GM21529 (cell line): ENCODE measurements at regions not wholly inside any gene's neighbourhood (a gene's known extent, or its start where the extent isn't known, plus 50 kb on each side); places are given as distances from the start of the nearest gene placed in this dataset.

Experiments used
- ATAC-seq: cut with Tn5 transposase; IDR thresholded peaks from one replicate; pipeline ENCODE4 v1.9.1; 2021; ENCODE audit not compliant: unreplicated experiment

DNA sequence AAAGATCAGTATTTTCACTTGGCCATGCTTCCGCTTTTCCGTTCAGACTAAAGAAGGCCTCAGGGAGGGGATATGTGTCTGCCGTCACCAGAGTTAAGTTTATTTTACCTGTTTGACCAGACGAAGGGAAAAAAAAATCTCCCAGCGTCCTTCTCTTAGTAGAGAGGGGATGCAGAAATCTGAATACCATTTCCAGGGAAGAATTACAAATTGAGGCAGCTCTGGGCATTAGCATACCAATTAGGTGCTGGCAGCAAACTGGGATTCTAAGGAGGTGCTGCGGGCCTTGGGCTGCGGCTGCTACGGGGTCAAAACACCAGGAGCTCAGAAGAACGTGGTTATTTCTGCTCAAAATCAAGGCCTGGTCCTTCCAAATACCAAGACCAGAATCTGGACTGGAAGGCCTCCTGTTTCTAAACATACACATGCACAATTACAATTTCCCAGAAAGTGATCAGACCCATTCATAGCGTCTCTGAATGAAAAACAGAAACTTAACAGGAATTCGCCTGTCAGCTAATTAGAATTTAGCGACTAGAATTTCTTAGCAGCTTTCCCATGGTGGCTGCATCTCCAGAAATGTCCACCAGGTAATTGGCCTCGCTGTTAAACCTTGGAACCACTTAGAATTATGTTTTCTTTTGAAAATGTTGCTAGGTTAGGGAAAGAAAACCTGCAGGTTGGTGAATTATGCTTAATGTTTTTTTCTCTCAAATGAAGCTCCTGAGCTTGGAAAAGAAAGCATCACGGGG lies 617.0 kb downstream of the VRK1 start:
- ATAC-seq = no peak

GRCh38 chr14:97414718-97415098 lies 617.5 kb downstream of the VRK1 start:
- no peak for ATAC-seq

DNA sequence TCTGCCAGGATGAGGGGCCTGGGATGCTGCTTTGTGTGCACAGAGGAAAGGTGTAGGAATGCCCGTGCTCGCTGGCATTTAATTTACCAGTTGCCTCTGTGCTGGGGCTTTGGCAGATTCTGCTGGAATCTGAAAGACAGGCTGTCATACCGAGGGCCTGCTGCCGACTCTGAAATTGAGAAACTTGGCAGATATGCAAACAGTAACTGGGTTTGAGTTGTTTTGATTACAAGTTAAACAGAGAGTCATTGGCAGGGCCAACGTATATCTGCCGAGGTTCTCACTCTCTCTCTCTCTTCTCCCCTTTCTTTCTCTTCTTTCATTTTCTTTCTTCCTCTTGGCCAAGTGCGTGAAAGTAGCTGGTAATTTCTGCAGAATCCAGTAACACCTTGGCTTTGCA lies 618.7 kb downstream of the VRK1 start:
- ATAC-seq = no peak

GRCh38 chr14:97416550-97416949 lies 619.4 kb downstream of the VRK1 start:
- ATAC-seq = no peak

DNA sequence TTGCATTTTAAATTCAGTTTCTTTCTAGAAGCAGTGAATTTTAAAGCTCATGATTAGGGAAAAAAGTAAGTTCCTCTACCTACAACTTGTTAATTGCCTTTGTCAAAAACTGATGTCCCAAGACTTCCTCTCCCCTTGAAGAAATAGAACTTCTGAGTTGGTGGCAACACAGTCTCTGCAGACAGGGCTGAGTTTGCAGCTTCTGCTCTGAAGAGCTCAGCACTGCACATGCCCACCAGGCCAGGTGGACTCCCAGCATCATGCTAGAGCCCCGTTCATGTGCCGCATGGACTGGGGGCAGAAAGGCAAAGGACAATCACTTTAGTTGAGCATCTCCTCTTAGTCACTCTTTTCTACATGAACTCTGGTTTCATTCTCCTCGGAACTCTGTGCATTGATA lies 620.1 kb downstream of the VRK1 start:
- no peak for ATAC-seq

DNA sequence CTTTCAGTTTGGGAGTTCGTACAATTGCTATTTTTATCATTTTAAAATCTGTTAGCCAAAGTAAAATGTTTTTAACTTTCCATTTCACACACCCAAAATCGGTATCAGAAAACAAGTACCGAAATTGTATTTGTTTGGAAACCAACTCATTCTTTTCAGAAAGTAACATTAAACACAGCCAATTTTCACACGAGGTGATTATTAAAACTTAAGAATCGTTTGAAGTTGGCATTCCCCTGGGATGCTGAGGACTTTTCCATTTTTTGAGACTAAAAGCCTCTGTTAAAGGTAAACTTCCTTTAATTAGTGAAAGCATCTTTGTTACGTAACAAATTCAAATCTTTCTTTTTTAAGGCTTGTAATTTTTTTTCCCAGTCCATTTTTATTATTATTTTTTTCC lies 623.0 kb downstream of the VRK1 start:
- no peak for ATAC-seq

DNA sequence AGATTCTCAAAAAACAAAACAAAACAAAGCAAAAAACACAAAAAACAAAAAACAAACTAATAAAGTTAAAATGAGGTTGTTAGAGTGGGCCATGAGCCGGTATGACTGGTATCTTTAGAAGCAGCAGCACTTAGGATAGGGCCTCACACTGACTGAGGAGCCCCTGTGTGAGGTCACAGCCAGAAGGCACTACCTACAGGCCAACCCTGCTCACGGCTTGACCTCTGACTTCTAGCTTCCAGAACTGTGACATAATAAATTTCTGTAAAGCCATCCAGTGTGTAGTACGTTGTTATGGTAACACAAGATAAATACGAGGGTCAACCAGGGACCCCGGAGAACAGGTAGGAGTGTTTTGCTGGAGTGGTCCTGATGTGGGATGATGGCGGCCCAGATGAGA lies 629.6 kb downstream of the VRK1 start:
- no peak for ATAC-seq

GRCh38 chr14:97428808-97429440 lies 631.7 kb downstream of the VRK1 start:
- no peak for ATAC-seq

DNA sequence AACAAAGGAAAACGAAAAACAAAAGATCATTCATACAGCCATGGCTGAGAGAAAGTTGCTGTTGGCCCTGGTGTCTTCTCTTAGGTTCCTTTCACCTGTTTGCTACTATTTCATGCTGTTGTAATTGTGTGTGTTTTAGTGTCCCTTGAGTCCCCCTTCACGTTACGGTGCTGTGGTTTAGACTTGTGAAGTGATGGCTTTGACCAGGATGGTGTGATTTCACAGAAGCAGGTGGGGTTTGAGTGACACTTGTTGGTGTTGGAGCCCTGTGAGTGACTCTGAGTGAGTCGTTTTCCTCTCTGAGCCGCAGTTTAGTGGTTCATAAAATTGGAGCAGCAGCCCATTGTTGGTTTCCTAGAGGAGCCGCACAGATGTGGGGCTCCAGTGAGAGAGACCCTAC lies 635.4 kb downstream of the VRK1 start:
- no peak for ATAC-seq

- ATAC-seq = no peak
Observed at GRCh38 chr14:97441740-97442362, 644.7 kb downstream of the VRK1 start.

DNA sequence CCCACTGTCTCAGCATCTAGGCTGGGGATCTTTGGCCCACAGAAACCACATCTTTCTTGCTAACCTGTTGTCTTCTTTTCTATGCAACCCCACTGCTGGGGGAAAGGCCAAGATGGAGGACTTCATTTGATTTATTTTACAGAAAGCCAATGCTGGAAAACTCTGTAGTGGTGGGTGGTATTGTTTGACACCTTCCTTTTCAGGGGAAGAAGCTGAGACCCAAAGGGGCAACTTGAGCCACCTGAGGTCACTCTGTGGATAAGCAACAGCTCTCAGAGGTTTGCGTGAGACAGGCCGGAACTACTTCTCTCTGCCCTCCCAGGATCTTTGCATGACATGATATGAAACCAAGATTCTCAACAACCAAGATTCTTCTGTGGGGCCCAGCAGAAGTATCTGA lies 645.2 kb downstream of the VRK1 start:
- ATAC-seq = no peak

- ATAC-seq = no peak
Observed at GRCh38 chr14:97443412-97443811, 646.2 kb downstream of the VRK1 start.

GRCh38 chr14:97444248-97444647 lies 647.1 kb downstream of the VRK1 start:
- no peak for ATAC-seq

GRCh38 chr14:97445367-97445766 lies 648.2 kb downstream of the VRK1 start:
- no peak for ATAC-seq

DNA sequence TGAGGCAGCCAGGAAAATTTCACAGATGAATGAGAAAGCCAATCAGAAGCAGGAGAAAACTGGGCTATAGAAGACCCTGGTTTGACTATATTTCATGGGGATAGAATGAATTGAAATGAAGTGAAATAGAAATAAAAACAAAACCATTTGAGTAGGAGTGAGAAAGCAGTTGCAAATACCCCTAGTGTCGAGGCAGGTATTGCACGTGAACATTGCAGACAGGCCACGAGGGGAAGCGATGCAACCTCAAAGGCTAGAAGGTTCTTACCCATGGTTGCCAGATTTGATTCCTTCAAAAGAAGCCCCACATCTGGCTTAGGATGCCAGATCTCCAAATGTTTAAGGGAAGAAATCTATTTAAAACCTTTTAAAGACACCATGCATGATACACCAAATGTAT lies 648.9 kb downstream of the VRK1 start:
- no peak for ATAC-seq

DNA sequence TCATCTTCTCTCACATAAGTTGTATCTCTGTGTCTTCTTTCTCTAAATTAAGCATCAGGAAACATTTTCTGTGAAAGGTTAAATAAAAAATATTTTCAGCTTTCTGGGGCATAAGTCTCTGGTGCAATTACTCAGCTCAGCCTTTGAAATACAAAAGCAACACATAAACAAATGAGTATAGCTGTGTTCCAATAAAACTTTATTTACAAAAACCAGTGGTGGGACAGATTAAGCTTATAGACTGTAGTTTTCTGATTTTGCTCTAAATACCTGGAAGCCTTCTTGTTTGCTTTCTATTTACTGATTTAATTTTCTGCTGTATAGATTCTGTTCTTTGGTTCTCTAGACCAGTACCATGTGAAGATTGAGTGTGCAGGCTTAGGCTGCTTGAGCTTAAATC lies 655.1 kb downstream of the VRK1 start:
- ATAC-seq = no peak

DNA sequence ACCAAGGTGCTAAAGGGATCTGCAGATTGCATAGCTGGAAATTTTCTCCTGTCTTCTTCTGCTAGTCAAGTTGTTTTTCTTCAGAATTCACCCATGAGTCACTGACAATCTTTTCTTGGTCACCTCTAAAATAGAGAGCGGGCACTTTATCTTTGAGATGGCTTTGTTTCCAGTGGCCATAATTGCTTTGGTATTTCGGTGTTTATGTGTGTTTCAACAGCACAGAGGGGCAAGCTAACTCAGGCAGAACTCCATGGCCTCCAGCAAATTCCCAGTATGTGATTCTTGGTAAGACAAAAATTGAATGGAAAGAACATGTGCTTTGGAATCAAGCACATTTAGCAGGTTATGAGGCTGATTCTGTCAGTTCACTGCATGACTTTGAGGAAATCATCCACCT lies 656.8 kb downstream of the VRK1 start:
- no peak for ATAC-seq

DNA sequence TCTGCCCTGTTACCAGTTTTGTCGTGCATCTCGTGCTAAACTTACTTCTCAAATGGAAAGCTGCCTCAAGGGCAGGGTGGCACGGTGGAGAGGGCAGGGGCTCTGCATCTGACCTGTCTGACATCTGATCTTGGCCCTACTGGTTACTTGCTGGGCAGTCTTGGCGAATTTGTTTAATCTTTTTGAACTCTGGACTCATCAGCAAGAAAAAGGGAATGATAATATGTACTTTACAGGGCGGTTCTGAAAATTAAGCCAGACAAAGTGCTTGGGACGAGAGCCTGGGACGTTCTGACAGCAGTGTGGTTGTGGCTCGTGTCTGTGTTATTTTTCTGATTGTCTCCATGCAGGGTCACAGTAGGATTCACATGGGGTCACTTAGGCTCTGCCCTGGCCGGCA lies 659.3 kb downstream of the VRK1 start:
- ATAC-seq = no peak

GRCh38 chr14:97456958-97457357 lies 659.8 kb downstream of the VRK1 start:
- ATAC-seq = no peak

DNA sequence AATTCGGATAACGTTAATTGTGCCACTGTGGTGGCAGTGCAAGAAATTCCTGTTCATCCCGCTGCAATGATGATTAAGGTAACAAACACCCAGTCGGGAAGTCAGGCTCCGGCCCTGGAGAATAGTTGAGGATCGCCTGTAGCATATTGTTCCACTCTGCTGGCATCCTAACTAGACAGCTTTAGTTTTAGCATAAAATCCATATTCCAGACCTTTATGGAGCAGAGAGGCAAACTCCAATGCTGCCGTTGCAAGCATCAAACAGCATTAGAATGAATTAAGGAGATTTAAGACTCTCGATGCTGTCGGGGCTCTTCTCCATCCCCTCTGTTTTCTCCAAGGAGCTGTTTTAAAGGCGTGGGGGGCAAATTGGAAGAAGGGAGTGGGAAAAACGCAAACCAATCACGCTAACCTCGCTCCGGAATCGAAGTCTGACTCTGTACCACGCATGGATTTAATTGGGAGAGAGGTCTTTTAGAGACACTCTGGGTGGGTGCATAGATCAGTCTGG lies 660.4 kb downstream of the VRK1 start:
- no peak for ATAC-seq

DNA sequence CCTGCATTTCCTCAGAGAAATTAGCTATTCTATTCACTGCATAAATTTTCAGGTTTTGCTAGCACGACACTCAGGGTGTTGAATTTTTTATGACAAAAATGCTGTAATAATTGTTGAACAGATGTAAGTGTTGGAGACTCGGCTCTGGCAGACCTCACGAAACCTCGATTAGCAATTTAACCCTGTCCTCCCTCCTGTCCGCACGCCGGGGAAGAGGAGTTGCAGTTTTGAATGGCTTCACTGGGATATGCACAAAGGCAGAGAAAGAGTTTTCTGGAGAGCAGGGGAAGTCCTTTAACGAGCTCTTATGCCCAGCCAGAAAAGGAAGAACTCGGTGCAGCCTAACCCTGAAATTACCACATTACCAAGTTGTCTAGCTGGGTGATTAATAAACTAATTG lies 661.1 kb downstream of the VRK1 start:
- no peak for ATAC-seq
